Adipocyte (in vitro differentiated cells): ENCODE measurements at regions not wholly inside any gene's neighbourhood (a gene's known extent, or its start where the extent isn't known, plus 50 kb on each side); places are given as distances from the start of the nearest gene placed in this dataset.

Experiments
- DNase-seq: peaks from one replicate; pipeline ENCODE4 v3.0.0-alpha.2; 2015; ENCODE audit warnings: low read depth
- H3K27me3 ChIP-seq: replicated peaks from 2 replicates; pipeline ENCODE4 v1.7.0; 2013; ENCODE audit warnings: mild to moderate bottlenecking, low read length, moderate library complexity; ENCODE audit not compliant: control insufficient read depth, insufficient read depth
- H3K36me3 ChIP-seq: 2 replicates; pipeline ENCODE4 v1.7.0; 2013; ENCODE audit warnings: low read length, mild to moderate bottlenecking, moderate library complexity; ENCODE audit not compliant: control insufficient read depth, insufficient read depth, severe bottlenecking
- H3K4me1 ChIP-seq: 2 replicates; pipeline ENCODE4 v1.7.0; 2013; ENCODE audit warnings: mild to moderate bottlenecking, low read length, moderate library complexity; ENCODE audit not compliant: control insufficient read depth, insufficient read depth
- H3K4me3 ChIP-seq: 2 replicates; pipeline ENCODE4 v1.7.0; 2013; ENCODE audit warnings: mild to moderate bottlenecking, low read length, moderate library complexity
- H3K9ac ChIP-seq: 2 replicates; pipeline ENCODE4 v1.7.0; 2013; ENCODE audit warnings: mild to moderate bottlenecking, low read length, moderate library complexity
- H3K9me3 ChIP-seq: 2 replicates; pipeline ENCODE4 v1.7.0; 2013; ENCODE audit warnings: mild to moderate bottlenecking, low read length, moderate library complexity; ENCODE audit not compliant: control insufficient read depth

- Histone ChIP-seq H3K9ac (no peak overlapping the region), H3K4me3 (no peak overlapping the region), H3K4me1 (peaks cover 17% of the 10 kb centered on the region), H3K36me3 (no peaks in the 10 kb centered on the region), H3K27me3 (peaks cover 5% of the 10 kb centered on the region), H3K9me3 (peaks cover 7% of the 10 kb centered on the region)
- no peak for DNase-seq
Measured at GRCh38 chr2:120463996-120464395, 118.1 kb downstream of the INHBB start.

GRCh38 chr2:120464448-120464931 is 118.6 kb downstream of the INHBB start:
- Histone ChIP-seq H3K27me3 (peaks cover 5% of the 10 kb centered on the region), H3K4me1 (peaks cover 22% of the 10 kb centered on the region), H3K9ac (no peak overlapping the region), H3K36me3 (no peaks in the 10 kb centered on the region), H3K9me3 (peaks cover 2% of the 10 kb centered on the region), H3K4me3 (no peak overlapping the region)
- no peak for DNase-seq

- H3K4me3 ChIP-seq: no peak overlapping the region
- no peaks in the 10 kb centered on the region for H3K36me3 ChIP-seq
- no peaks in the 10 kb centered on the region for H3K9me3 ChIP-seq
- H3K27me3 ChIP-seq: peaks cover 5% of the 10 kb centered on the region
- peaks cover 29% of the 10 kb centered on the region for H3K4me1 ChIP-seq
- no peak for DNase-seq
- no peak overlapping the region for H3K9ac ChIP-seq
Measured at GRCh38 chr2:120465012-120465700, 119.2 kb downstream of the INHBB start.

- peaks cover 5% of the 10 kb centered on the region for H3K27me3 ChIP-seq
- DNase-seq: no peak
- no peak overlapping the region for H3K4me3 ChIP-seq
- H3K36me3 ChIP-seq: no peaks in the 10 kb centered on the region
- H3K9me3 ChIP-seq: no peaks in the 10 kb centered on the region
- H3K4me1 ChIP-seq: peaks cover 32% of the 10 kb centered on the region
- no peak overlapping the region for H3K9ac ChIP-seq
Measured at GRCh38 chr2:120465701-120465988, 119.7 kb downstream of the INHBB start.

GRCh38 chr2:120465989-120466703 is 120.2 kb downstream of the INHBB start:
- Histone ChIP-seq H3K27me3 (peaks cover 5% of the 10 kb centered on the region), H3K36me3 (no peaks in the 10 kb centered on the region), H3K9ac (no peak overlapping the region), H3K4me3 (no peak overlapping the region), H3K9me3 (no peaks in the 10 kb centered on the region), H3K4me1 (peaks cover 37% of the 10 kb centered on the region)
- no peak for DNase-seq

- peaks cover 5% of the 10 kb centered on the region for H3K27me3 ChIP-seq
Measured at GRCh38 chr2:120466704-120467054, 120.7 kb downstream of the INHBB start.

GRCh38 chr2:120468136-120468535 is 122.2 kb downstream of the INHBB start:
- Histone ChIP-seq H3K9me3 (peaks cover 7% of the 10 kb centered on the region), H3K4me1 (peaks cover 53% of the 10 kb centered on the region), H3K9ac (no peak overlapping the region), H3K36me3 (no peaks in the 10 kb centered on the region), H3K27me3 (no peaks in the 10 kb centered on the region), H3K4me3 (no peak overlapping the region)
- no peak for DNase-seq

More at GRCh38 chr2:120466704-120467054, 120.7 kb downstream of the INHBB start:
- no peak overlapping the region for H3K4me3 ChIP-seq
- DNase-seq: peak; percentile 47
- H3K36me3 ChIP-seq: no peaks in the 10 kb centered on the region
- no peak overlapping the region for H3K9ac ChIP-seq
- peaks cover 42% of the 10 kb centered on the region for H3K4me1 ChIP-seq
- H3K9me3 ChIP-seq: no peaks in the 10 kb centered on the region

- Histone ChIP-seq H3K4me3 (no peak overlapping the region), H3K36me3 (no peaks in the 10 kb centered on the region), H3K27me3 (no peaks in the 10 kb centered on the region), H3K9me3 (peaks cover 7% of the 10 kb centered on the region), H3K9ac (peak overlapping the region; percentile 56), H3K4me1 (peaks cover 51% of the 10 kb centered on the region)
- DNase-seq: peak; percentile 17
Measured at GRCh38 chr2:120469426-120469825, 123.5 kb downstream of the INHBB start.

- Histone ChIP-seq H3K4me1 (peaks cover 51% of the 10 kb centered on the region), H3K9me3 (peaks cover 7% of the 10 kb centered on the region), H3K36me3 (no peaks in the 10 kb centered on the region), H3K27me3 (no peaks in the 10 kb centered on the region), H3K9ac (peak overlapping the region; percentile 56), H3K4me3 (peak overlapping the region; percentile 19)
- DNase-seq: peak; percentile 98
Measured at GRCh38 chr2:120470041-120470965, 124.4 kb downstream of the INHBB start.

GRCh38 chr2:120471166-120471565 is 125.2 kb downstream of the INHBB start:
- Histone ChIP-seq H3K27me3 (no peaks in the 10 kb centered on the region), H3K4me3 (peak overlapping the region; percentile 19), H3K4me1 (peaks cover 51% of the 10 kb centered on the region), H3K36me3 (no peaks in the 10 kb centered on the region), H3K9ac (peak overlapping the region; percentile 56), H3K9me3 (peaks cover 7% of the 10 kb centered on the region)
- no peak for DNase-seq

- H3K4me3 ChIP-seq: no peak overlapping the region
- no peaks in the 10 kb centered on the region for H3K27me3 ChIP-seq
- DNase-seq: no peak
- H3K9me3 ChIP-seq: peaks cover 7% of the 10 kb centered on the region
- no peaks in the 10 kb centered on the region for H3K36me3 ChIP-seq
- H3K4me1 ChIP-seq: peaks cover 44% of the 10 kb centered on the region
- no peak overlapping the region for H3K9ac ChIP-seq
Measured at GRCh38 chr2:120472031-120472430, 126.1 kb downstream of the INHBB start.
